ENCODE measurements at regions not wholly inside any gene's neighbourhood (a gene's known extent, or its start where the extent isn't known, plus 50 kb on each side); places are given as distances from the start of the nearest gene placed in this dataset.

GRCh38 chr9:32200896-32201295 lies 183.5 kb upstream of the ACO1 start:
- Histone ChIP-seq H2BK5ac (ENCODE audit: low read depth, low read length, poor library complexity, severe bottlenecking) (no peak overlapping the region), H3K4me2 (ENCODE audit: low read depth, low read length) (no peak overlapping the region), H2BK20ac (ENCODE audit: low read depth, low read length) (no peak overlapping the region), H3K14ac (replicated peaks; ENCODE audit: low read depth, low read length) (no peak overlapping the region), H3K18ac (ENCODE audit: low read depth, low read length) (no peak overlapping the region), H3K36me3 (ENCODE audit: control insufficient read depth, insufficient read depth, low read length) (no peaks in the 10 kb centered on the region), H3K4me1 (ENCODE audit: control insufficient read depth, insufficient read depth, low read length) (no peaks in the 10 kb centered on the region), H4K8ac (ENCODE audit: low read depth in 2 of 2, low read length in 2 of 2) (no peak overlapping the region), H4K20me1 (ENCODE audit: insufficient read depth, low read length) (no peaks in the 10 kb centered on the region), H3K79me1 (ENCODE audit: low read depth in 1 of 2, low read length in 2 of 2) (no peaks in the 10 kb centered on the region), H4K5ac (ENCODE audit: low read depth, low read length) (no peak overlapping the region), H3K23ac (ENCODE audit: low read depth, low read length) (no peak overlapping the region), H3K9me1 (ENCODE audit: insufficient read depth, low read length) (no peaks in the 10 kb centered on the region), H4K91ac (ENCODE audit: insufficient read depth, low read depth, low read length) (no peak overlapping the region), H2BK15ac (ENCODE audit: low read depth, low read length) (no peak overlapping the region), H2AK5ac (ENCODE audit: low read depth, low read length) (no peak overlapping the region), H3K4me3 (ENCODE audit: insufficient read depth, low read depth, low read length) (no peak overlapping the region), H3K56ac (ENCODE audit: extremely low read depth, insufficient read depth, low read length) (no peak overlapping the region), H3K27ac (ENCODE audit: insufficient read depth, low read length) (no peak overlapping the region), H2BK120ac (ENCODE audit: low read depth, low read length) (no peak overlapping the region), H3K9ac (ENCODE audit: low read depth, low read length) (no peak overlapping the region), H3K9me3 (ENCODE audit: control insufficient read depth, insufficient read depth, low read length) (peaks cover 3% of the 10 kb centered on the region; the same call in 1 of the 2 replicates), H3K27me3 (ENCODE audit: control insufficient read depth, insufficient read depth, low read length) (no peaks in the 10 kb centered on the region), H2AFZ (replicated peaks; ENCODE audit: low read length, poor library complexity) (no peak overlapping the region), H2AK9ac (replicated peaks; ENCODE audit: low read depth, low read length, poor library complexity) (no peak overlapping the region), H3K4ac (ENCODE audit: low read depth, low read length) (no peak overlapping the region)
- in situ Hi-C loops (cut with MboI; ENCODE audit: low sequenced_read_pairs) (no loop called here), intact Hi-C loops (cut with micrococcal nuclease) (no loop called here), dilution Hi-C loops (cut with HindIII; ENCODE audit: low sequenced_read_pairs, unreplicated experiment) (no loop called here)
- ChIA-PET CTCF (no interaction called here), POLR2A (ENCODE audit: unreplicated experiment) (no interaction called here)
- no peak for TF ChIP-seq BHLHE40 (IDR thresholded peaks at IDR 0.05; ENCODE audit: low read depth, low read length)
- TF ChIP-seq MAFK (IDR thresholded peaks at IDR 0.05; ENCODE audit: low read depth, low read length): no peak
- no peak for TF ChIP-seq CTCF (conservative IDR thresholded peaks at IDR 0.05; ENCODE audit: low read depth, low read length)
- no peak for TF ChIP-seq MXI1 (IDR thresholded peaks at IDR 0.05; ENCODE audit: borderline replicate concordance, low read depth, low read length)
- TF ChIP-seq ELK1 (IDR thresholded peaks at IDR 0.05; ENCODE audit: borderline replicate concordance, low read depth, low read length): no peak
- no peak for TF ChIP-seq SMC3 (IDR thresholded peaks at IDR 0.05; ENCODE audit: low read depth, low read length)
- no peak for TF ChIP-seq RAD21 (IDR thresholded peaks at IDR 0.05; ENCODE audit: low read length)
- TF ChIP-seq FOS (IDR thresholded peaks at IDR 0.05; ENCODE audit: low read depth, low read length): no peak
- no peak for TF ChIP-seq RFX5 (IDR thresholded peaks at IDR 0.05; ENCODE audit: low read depth, low read length)
- TF ChIP-seq MAZ (IDR thresholded peaks at IDR 0.05; ENCODE audit: borderline replicate concordance, low read depth, low read length): no peak
- no peak for TF ChIP-seq CHD1 (IDR thresholded peaks at IDR 0.05; ENCODE audit: low read depth, low read length)
- BruUV-seq (replicated peaks): no TSS peak
- no peak for ATAC-seq (ENCODE audit: low read depth)
- DNase-seq: no peak
